HK-2 (cell line): ENCODE measurements at regions not wholly inside any gene's neighbourhood (a gene's known extent, or its start where the extent isn't known, plus 50 kb on each side); places are given as distances from the start of the nearest gene placed in this dataset.
"Not testable (repeated sequence)": the region's sequence is repeated elsewhere in the genome, so short reads cannot be mapped to it uniquely, and the experiment has no call there.

Experiments
- DNase-seq: peaks from one replicate; pipeline ENCODE4 v3.0.0-alpha.2; 2018; ENCODE audit not compliant: unreplicated experiment

GRCh38 chr7:109751241-109751640 lies 1181.6 kb downstream of the DNAJB9 start:
- no peak for DNase-seq

- no peak for DNase-seq
These were observed 1182.4 kb downstream of the DNAJB9 start for GRCh38 chr7:109752068-109752467.

DNA sequence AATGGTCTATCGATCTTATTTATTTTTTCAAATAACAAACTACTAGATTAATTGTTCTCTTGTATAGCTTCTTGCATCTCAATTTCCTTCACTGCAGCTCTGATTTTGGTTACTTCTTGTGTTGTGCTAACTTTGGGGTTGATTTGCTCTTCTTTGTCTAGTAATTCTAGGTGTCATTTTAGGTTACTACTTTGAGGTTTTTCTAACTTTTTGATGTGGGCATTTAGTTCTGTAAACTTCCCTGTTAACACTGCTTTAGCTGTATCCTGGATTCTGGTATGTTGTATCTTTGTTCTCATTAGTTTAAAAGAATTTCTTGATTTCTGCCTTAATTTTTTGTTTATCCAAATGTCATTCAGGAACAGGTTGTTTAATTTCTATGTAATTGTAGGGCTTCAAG lies 1188.0 kb downstream of the DNAJB9 start:
- no peak for DNase-seq

GRCh38 chr7:109763611-109764010 lies 1193.9 kb downstream of the DNAJB9 start:
- DNase-seq, result no peak

GRCh38 chr7:109772161-109772560 lies 1202.5 kb downstream of the DNAJB9 start:
- DNase-seq, result no peak

GRCh38 chr7:109782806-109783205 lies 1213.1 kb downstream of the DNAJB9 start:
- DNase-seq, result no peak

GRCh38 chr7:109806548-109806947 lies 1236.9 kb downstream of the DNAJB9 start:
- DNase-seq, result no peak

DNA sequence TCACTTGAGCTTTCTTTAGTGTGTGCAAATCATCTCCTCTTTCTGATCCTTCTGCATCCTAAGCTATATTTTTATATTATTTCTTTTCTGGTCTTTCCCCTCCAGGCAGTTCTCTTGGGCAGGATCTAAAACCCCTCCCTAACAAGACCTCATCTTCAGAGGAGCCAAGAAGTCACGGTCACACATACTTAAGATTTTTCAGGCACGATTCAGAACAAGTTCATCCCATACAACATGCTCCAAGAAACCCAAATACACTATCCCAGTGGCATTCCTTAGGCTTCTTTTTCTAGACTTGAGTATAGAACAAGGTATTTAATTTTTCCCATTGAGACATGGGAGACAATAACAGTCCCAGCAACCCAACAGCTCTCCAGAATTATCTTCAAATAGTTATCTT lies 1251.5 kb downstream of the DNAJB9 start:
- DNase-seq, result no peak

DNA sequence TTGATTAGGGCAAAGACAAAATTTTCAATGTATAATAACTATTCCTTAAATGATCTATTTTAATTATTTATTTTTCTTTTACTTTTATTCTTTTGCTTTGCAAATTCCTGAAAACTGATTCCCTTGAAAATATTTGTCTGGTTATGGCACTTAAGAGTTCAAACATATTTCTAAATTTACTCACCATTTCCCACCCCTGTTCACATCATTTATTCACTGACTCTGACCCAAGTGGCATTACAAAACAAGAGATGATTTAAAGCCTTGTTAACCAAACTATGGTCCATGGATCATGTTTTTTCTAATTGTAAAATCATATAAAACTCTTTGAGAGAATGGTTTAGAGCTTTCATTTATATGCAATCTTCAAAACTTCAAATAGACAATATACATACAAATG lies 1256.1 kb upstream of the LRRN3 start:
- DNase-seq, result no peak

DNA sequence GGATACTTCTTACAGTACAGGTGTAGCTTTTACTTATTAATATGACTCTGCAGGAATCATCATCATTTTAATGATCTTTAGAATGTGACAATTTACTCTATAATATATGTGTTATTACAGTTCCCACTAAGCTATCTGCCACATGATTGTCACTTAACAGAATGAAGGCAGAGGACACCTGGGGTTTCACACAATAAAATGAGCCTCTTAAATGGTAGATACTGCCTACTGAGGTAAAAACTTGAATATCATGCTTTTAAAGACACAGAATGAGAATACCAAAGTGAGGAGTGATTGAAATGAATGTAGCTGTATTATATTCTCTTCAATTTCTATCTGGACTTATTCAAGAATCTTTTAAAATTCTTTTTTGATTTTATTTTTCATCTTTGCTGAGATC lies 1255.3 kb upstream of the LRRN3 start:
- no peak for DNase-seq

- DNase-seq, result no peak
These were observed 1254.9 kb upstream of the LRRN3 start for GRCh38 chr7:109836016-109836415.

GRCh38 chr7:109842386-109842785 lies 1248.5 kb upstream of the LRRN3 start:
- DNase-seq, result no peak

DNA sequence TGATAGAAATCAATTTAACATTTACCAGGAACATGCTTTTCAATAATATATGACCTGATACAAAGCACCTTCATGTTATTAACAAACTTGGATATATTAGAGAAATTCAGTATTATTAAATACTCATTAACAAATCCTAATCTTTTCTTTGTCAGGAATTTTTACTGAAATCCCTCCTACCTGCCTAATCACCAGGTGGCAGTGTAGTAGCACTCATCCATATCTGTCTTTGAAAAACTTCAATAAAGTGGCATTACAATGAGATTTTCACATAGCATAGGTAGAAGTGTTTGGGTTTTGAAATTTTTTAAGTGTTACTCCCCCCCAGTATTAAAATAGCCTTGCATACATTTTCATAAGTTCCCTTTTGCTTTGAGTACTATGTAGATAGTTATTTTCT lies 1246.6 kb upstream of the LRRN3 start:
- DNase-seq, result no peak

DNA sequence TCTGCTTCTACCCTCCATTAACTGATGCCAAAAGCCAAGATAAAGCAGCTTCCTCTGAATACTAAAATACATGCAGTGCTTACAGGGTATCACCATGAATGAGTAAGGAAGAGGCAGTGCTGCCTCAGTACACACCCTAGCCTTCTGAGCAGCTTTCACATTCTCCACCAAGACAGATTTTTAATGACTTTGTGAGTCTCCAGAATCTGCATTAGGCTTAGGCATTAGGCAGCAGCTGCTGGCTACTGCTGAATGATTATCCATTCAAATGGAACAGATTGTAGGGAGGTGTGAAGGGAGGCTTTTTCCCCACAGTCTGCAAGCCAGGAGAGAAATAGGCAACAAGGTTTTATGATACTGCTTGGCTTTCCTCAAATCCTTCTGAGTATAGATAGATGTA lies 1226.7 kb upstream of the LRRN3 start:
- no peak for DNase-seq

DNA sequence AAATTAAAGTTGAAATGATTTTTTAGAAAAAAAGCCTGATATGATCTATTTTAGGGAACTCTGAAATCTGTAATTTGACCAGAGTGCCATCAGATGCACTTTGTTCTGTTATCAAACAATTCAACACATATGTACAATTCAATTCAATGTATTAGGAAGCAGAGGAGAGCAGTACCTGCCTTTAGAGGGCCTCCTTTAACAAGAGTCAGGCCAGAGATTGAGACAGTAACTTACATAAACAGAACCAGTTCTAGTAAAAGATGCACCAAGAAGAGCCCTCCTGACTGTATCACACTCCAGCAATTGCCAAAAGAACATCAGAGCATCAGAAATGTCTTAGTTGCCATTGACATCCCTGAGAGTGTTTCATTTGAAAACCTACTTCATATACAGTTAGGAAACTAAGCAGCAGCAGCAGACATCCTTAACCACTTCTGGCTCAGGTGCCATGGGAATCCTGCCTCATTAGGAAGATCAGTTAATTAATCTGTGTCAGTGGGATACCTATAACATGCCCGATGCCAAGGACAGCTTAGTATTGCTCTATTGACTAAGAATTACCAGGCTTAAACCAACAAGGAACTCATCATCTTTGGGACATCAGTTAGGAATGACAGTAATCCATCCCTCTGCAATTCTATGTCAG lies 1222.6 kb upstream of the LRRN3 start:
- no peak for DNase-seq

DNA sequence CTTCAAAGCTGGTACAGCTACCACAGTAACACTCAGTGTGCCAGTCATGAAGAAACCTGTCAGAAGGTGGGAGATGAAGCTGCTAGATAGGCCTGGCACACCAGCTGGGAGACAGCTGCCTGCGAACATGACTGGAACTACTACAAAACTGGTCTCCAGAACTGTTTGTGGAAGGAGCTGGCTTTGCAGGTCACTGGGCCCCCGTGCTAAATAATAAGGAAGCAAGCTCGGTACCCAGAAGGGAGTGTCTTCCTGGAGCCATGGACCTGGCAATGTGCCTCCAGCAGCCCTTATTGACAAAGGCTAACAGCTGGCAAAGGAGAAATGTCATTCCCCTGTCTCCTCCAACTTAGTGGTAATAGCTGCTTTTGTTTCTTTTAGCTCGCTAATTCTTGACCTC lies 1217.6 kb upstream of the LRRN3 start:
- no peak for DNase-seq

DNA sequence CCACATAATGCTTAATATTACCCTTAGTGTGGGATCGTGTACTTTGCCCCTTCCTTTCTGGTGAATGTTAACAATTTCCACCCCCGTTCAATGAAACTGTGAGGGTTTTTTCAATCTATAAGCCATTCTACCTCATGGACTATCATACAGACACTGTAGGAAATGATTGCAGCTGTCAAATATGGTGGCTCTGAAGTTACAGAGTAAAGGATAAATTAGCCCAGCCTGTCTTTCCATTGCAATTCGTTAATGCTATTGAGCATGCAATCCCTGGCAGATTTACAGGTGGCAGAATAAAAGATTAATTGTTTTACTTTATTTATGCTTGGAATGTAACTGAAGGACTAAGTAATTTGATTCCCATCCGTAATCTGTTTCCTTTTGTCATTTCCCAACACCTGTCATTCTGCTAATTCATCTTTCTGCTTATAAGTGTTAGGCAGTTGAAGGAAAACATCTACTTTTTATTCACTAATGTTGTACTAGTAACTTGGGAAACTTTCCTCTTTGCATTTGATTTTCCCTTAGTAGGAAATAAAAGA lies 1211.6 kb upstream of the LRRN3 start:
- DNase-seq, result no peak

GRCh38 chr7:109890622-109891021 lies 1200.3 kb upstream of the LRRN3 start:
- no peak for DNase-seq

GRCh38 chr7:109893231-109893630 lies 1197.7 kb upstream of the LRRN3 start:
- DNase-seq, result no peak

GRCh38 chr7:109895536-109895935 lies 1195.4 kb upstream of the LRRN3 start:
- DNase-seq, result no peak

- DNase-seq, result no peak
These were observed 1189.0 kb upstream of the LRRN3 start for GRCh38 chr7:109901926-109902325.

DNA sequence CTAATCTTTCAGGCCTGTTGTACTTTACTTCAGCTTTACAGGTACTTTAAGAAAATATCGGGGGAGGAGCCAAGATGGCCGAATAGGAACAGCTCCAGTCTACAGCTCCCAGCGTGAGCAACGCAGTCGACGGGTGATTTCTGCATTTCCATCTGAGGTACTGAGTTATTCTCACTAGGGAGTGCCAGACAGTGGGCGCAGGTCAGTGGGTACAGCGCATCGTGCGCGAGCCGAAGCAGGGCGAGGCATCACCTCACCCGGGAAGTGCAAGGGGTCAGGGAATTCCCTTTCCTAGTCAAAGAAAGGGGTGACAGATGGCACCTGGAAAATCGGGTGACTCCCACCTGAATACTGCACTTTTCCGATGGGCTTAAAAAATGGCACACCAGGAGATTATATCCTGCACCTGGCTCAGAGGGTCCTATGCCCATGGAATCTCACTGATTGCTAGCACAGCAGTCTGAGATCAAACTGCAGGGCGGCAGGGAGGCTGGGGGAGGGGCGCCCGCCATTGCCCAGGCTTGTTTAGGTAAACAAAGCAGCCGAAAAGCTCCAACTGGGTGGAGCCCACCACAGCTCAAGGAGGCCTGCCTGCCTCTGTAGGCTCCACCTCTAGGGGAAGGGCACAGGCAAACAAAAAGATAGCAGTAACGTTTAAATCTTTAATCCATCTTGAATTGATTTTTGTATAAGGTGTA lies 1185.4 kb upstream of the LRRN3 start:
- DNase-seq, result not testable (repeated sequence)

DNA sequence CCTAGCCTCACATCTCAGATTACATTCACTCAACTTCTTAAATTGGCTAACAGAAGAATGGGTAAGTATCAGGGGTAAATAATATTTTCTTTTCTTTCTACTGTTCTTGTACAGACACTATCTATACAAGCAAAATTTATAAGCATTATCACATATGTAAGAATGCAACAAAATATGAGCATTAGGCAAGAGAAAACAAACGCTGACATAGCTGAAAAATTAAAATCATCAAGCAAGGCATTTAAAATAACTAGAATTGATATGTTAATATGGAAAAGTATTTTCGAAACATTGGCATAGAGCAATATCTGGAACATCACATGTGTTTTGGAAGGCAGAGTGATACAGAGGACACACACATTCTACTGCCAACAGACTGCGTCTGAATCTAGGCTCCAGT lies 1175.3 kb upstream of the LRRN3 start:
- DNase-seq, result no peak

DNA sequence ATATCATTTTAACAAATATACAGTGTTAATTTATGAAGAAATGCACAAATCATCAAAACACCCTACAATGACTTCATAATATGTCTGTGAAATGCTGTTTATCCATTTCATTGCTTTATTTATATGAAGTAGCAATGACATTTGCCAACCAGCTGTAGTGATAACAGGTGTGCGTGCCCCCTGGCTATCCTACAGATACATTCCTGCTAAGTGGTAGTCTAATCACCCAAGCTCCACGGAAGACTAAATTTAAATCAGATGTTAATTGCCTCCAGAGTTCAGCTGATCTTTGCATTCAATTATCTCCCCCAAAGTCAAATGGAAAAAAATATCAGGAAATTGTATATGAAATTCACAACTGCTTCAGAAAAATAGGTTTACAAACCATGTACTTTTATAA lies 1164.2 kb upstream of the LRRN3 start:
- no peak for DNase-seq
